ENCODE measurements at regions not wholly inside any gene's neighbourhood (a gene's known extent, or its start where the extent isn't known, plus 50 kb on each side); places are given as distances from the start of the nearest gene placed in this dataset.

DNA sequence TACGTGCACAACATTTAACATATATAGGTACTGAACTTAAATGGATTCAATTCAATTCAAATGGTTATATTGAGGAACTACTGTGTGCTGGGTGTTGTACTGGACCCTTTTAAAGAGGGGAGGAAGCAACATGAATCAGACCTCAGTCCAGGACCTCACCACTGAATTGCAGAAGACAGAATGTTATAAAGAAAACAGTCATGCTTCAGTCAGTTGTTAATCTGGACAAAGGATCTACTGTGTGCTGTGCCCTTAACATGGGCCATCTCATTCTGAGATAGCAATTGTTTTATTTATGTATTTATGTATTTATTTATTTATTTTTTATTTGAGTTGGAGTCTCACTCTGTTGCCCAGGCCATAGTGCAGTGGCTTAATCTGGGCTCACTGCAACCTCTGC is 240.1 kb downstream of the HAPSTR1 start:
- ChIA-PET POLR2A (no interaction called here), CTCF (no interaction called here)
- Histone ChIP-seq H3K4me3 (ENCODE audit: low read depth, low read length) (no peak overlapping the region), H3K9me3 (ENCODE audit: control insufficient read depth, insufficient read depth, low read depth, low read length) (no peaks in the 10 kb centered on the region), H3K27ac (ENCODE audit: extremely low read depth, low read depth, low read length) (no peak overlapping the region), H3K36me3 (ENCODE audit: control insufficient read depth in 2 of 2, insufficient read depth in 1 of 2, low read length in 2 of 2) (no peaks in the 10 kb centered on the region), H3K4me1 (ENCODE audit: control insufficient read depth, insufficient read depth, low read length) (no peaks in the 10 kb centered on the region)
- TF ChIP-seq SCRT1 (tag by site-specific recombination; IDR thresholded peaks at IDR 0.05; ENCODE audit: borderline replicate concordance) (no peak), ZNF843 (tag by site-specific recombination; IDR thresholded peaks at IDR 0.05) (no peak), ZNF416 (tag by site-specific recombination; IDR thresholded peaks at IDR 0.05) (no peak), ZNF302 (tag by site-specific recombination; IDR thresholded peaks at IDR 0.05; ENCODE audit: low read depth) (no peak), ZNF138 (tag by site-specific recombination; IDR thresholded peaks at IDR 0.05; ENCODE audit: borderline replicate concordance) (no peak), SP2 (tag by site-specific recombination; IDR thresholded peaks at IDR 0.05) (no peak), ZIC2 (tag by site-specific recombination; IDR thresholded peaks at IDR 0.05) (no peak), ZNF37A (tag by site-specific recombination; IDR thresholded peaks at IDR 0.05) (no peak), MEIS1 (CRISPR knock-in tag; IDR thresholded peaks at IDR 0.05; ENCODE audit: borderline replicate concordance) (no peak), ZNF658 (tag by site-specific recombination; IDR thresholded peaks at IDR 0.05) (no peak), ZNF48 (tag by site-specific recombination; IDR thresholded peaks at IDR 0.05) (no peak), ZNF239 (tag by site-specific recombination; IDR thresholded peaks at IDR 0.05) (no peak)
- TF ChIP-seq, protein P1, sequence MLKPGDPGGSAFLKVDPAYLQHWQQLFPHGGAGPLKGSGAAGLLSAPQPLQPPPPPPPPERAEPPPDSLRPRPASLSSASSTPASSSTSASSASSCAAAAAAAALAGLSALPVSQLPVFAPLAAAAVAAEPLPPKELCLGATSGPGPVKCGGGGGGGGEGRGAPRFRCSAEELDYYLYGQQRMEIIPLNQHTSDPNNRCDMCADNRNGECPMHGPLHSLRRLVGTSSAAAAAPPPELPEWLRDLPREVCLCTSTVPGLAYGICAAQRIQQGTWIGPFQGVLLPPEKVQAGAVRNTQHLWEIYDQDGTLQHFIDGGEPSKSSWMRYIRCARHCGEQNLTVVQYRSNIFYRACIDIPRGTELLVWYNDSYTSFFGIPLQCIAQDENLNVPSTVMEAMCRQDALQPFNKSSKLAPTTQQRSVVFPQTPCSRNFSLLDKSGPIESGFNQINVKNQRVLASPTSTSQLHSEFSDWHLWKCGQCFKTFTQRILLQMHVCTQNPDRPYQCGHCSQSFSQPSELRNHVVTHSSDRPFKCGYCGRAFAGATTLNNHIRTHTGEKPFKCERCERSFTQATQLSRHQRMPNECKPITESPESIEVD (tag by site-specific recombination; IDR thresholded peaks at IDR 0.05) = no peak
- TF ChIP-seq, protein P2, sequence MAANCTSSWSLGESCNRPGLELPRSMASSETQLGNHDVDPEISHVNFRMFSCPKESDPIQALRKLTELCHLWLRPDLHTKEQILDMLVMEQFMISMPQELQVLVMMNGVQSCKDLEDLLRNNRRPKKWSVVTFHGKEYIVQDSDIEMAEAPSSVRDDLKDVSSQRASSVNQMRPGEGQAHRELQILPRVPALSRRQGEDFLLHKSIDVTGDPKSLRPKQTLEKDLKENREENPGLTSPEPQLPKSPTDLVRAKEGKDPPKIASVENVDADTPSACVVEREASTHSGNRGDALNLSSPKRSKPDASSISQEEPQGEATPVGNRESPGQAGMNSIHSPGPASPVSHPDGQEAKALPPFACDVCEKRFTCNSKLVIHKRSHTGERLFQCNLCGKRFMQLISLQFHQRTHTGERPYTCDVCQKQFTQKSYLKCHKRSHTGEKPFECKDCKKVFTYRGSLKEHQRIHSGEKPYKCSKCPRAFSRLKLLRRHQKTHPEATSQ (tag by site-specific recombination; IDR thresholded peaks at IDR 0.05) = no peak
- TF ChIP-seq, protein P3, sequence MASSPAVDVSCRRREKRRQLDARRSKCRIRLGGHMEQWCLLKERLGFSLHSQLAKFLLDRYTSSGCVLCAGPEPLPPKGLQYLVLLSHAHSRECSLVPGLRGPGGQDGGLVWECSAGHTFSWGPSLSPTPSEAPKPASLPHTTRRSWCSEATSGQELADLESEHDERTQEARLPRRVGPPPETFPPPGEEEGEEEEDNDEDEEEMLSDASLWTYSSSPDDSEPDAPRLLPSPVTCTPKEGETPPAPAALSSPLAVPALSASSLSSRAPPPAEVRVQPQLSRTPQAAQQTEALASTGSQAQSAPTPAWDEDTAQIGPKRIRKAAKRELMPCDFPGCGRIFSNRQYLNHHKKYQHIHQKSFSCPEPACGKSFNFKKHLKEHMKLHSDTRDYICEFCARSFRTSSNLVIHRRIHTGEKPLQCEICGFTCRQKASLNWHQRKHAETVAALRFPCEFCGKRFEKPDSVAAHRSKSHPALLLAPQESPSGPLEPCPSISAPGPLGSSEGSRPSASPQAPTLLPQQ (tag by site-specific recombination; IDR thresholded peaks at IDR 0.05) = no peak
- TF ChIP-seq, protein P4, sequence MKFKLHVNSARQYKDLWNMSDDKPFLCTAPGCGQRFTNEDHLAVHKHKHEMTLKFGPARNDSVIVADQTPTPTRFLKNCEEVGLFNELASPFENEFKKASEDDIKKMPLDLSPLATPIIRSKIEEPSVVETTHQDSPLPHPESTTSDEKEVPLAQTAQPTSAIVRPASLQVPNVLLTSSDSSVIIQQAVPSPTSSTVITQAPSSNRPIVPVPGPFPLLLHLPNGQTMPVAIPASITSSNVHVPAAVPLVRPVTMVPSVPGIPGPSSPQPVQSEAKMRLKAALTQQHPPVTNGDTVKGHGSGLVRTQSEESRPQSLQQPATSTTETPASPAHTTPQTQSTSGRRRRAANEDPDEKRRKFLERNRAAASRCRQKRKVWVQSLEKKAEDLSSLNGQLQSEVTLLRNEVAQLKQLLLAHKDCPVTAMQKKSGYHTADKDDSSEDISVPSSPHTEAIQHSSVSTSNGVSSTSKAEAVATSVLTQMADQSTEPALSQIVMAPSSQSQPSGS (tag by site-specific recombination; IDR thresholded peaks at IDR 0.05; ENCODE audit: low read depth) = no peak

DNA sequence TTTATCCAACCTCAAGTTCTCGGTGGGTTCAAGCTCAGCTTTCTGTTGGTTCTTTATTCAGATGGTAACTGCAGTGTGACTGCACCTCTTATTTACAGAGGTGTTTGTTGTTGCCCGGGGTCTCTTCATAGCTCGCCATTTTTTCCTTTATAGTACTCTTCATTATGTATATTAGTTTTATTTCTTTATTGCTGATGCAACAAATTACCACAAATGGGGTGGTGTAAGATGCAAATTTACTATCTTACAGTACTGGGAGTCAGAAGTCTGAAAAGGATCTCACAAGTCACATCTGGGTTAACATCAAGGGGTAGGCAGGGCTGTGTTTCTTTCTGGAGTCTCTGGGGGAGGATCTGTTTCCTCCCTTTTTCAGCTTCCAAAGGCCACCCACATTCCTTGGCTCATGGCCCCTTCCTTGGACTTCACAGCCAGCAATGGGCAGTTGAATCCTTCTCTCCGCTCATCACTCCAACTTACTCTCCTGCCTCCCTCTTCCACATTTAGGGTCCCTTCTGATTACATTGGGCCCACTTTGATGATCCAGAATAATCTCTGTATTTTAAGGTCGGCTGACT is 241.2 kb downstream of the HAPSTR1 start:
- Histone ChIP-seq H3K27ac (ENCODE audit: extremely low read depth, low read depth, low read length) (no peak overlapping the region), H3K4me1 (ENCODE audit: control insufficient read depth, insufficient read depth, low read length) (no peaks in the 10 kb centered on the region), H3K4me3 (ENCODE audit: low read depth, low read length) (no peak overlapping the region), H3K36me3 (ENCODE audit: control insufficient read depth in 2 of 2, insufficient read depth in 1 of 2, low read length in 2 of 2) (no peaks in the 10 kb centered on the region), H3K9me3 (ENCODE audit: control insufficient read depth, insufficient read depth, low read depth, low read length) (no peaks in the 10 kb centered on the region)
- TF ChIP-seq HOXA7 (CRISPR knock-in tag; IDR thresholded peaks at IDR 0.05; ENCODE audit: borderline replicate concordance) (no peak), SALL2 (tag by site-specific recombination; IDR thresholded peaks at IDR 0.05; ENCODE audit: borderline replicate concordance) (no peak), ZSCAN23 (tag by site-specific recombination; IDR thresholded peaks at IDR 0.05) (no peak), ZNF548 (tag by site-specific recombination; IDR thresholded peaks at IDR 0.05) (no peak), ZNF23 (tag by site-specific recombination; IDR thresholded peaks at IDR 0.05; ENCODE audit: borderline replicate concordance) (no peak), ZNF138 (tag by site-specific recombination; IDR thresholded peaks at IDR 0.05; ENCODE audit: borderline replicate concordance) (no peak), ZNF629 (tag by site-specific recombination; IDR thresholded peaks at IDR 0.05) (no peak), ZNF221 (tag by site-specific recombination; IDR thresholded peaks at IDR 0.05; ENCODE audit: borderline replicate concordance) (no peak), ZFP3 (tag by site-specific recombination; IDR thresholded peaks at IDR 0.05; ENCODE audit: low read depth) (no peak)
- TF ChIP-seq, protein P5, sequence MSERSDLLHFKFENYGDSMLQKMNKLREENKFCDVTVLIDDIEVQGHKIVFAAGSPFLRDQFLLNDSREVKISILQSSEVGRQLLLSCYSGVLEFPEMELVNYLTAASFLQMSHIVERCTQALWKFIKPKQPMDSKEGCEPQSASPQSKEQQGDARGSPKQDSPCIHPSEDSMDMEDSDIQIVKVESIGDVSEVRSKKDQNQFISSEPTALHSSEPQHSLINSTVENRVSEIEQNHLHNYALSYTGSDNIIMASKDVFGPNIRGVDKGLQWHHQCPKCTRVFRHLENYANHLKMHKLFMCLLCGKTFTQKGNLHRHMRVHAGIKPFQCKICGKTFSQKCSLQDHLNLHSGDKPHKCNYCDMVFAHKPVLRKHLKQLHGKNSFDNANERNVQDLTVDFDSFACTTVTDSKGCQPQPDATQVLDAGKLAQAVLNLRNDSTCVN (tag by site-specific recombination; optimal IDR thresholded peaks at IDR 0.05) = no peak
- CTCF ChIA-PET = no interaction called here
- POLR2A ChIA-PET = no interaction called here
